ENCODE measurements at regions not wholly inside any gene's neighbourhood (a gene's known extent, or its start where the extent isn't known, plus 50 kb on each side); places are given as distances from the start of the nearest gene placed in this dataset.
"Not testable (repeated sequence)": the region's sequence is repeated elsewhere in the genome, so short reads cannot be mapped to it uniquely, and the experiment has no call there.

GRCh38 chr2:78832481-78832880 is 193.0 kb upstream of the REG3G start:
- Histone ChIP-seq H3K36me3 (ENCODE audit: control insufficient read depth in 4 of 4, insufficient read depth in 3 of 4, low read depth in 1 of 4, low read length in 3 of 4) (no peaks in the 10 kb centered on the region), H3K27ac (ENCODE audit: low read depth in 1 of 2, low read length in 2 of 2) (no peak overlapping the region), H3K9ac (ENCODE audit: low read depth in 1 of 2, low read length in 2 of 2) (no peak overlapping the region), H3K9me3 (ENCODE audit: control insufficient read depth in 4 of 4, low read length in 3 of 4) (no peaks in the 10 kb centered on the region), H3K27me3 (ENCODE audit: control insufficient read depth in 4 of 4, insufficient read depth in 4 of 4, low read length in 3 of 4) (no peaks in the 10 kb centered on the region), H3K4me1 (ENCODE audit: control insufficient read depth in 4 of 4, insufficient read depth in 4 of 4, low read length in 3 of 4) (no peaks in the 10 kb centered on the region), H3K4me3 (ENCODE audit: low read depth in 1 of 3, low read length in 3 of 3) (no peak overlapping the region)
- WGBS = 43% methylated on average over 2 of the region's 2 CpGs
- no peak for DNase-seq (ENCODE audit: low spot score)
- TF ChIP-seq CTCF (IDR thresholded peaks at IDR 0.05; ENCODE audit: low read depth, low read length, missing input control) = no peak
- no peak for TF ChIP-seq EGR1 (IDR thresholded peaks at IDR 0.05; ENCODE audit: low read depth in 2 of 2)
- TF ChIP-seq REST (IDR thresholded peaks at IDR 0.05) = no peak
- TF ChIP-seq GABPA (IDR thresholded peaks at IDR 0.05 in 1 of 2, conservative IDR thresholded peaks at IDR 0.05 in 1 of 2) = no peak
- TF ChIP-seq ATF3 (IDR thresholded peaks at IDR 0.05) = no peak
- TF ChIP-seq YY1 (IDR thresholded peaks at IDR 0.05) = no peak

- no peak for TF ChIP-seq HNF4A (conservative IDR thresholded peaks at IDR 0.05)
- no peak for TF ChIP-seq EGR1 (IDR thresholded peaks at IDR 0.05; ENCODE audit: low read depth in 2 of 2)
- no peak for TF ChIP-seq GABPA (IDR thresholded peaks at IDR 0.05 in 1 of 2, conservative IDR thresholded peaks at IDR 0.05 in 1 of 2)
- no peak for TF ChIP-seq FOXA2 (IDR thresholded peaks at IDR 0.05)
- TF ChIP-seq YY1 (IDR thresholded peaks at IDR 0.05) = no peak
- no peak for TF ChIP-seq TAF1 (conservative IDR thresholded peaks at IDR 0.05)
- TF ChIP-seq SP1 (IDR thresholded peaks at IDR 0.05) = no peak
- no peak for TF ChIP-seq CTCF (IDR thresholded peaks at IDR 0.05; ENCODE audit: low read depth, low read length, missing input control)
- no peak for TF ChIP-seq ATF3 (IDR thresholded peaks at IDR 0.05)
- H3K27ac ChIP-seq (ENCODE audit: low read depth in 1 of 2, low read length in 2 of 2) = no peak overlapping the region
- no peak overlapping the region for H3K9ac ChIP-seq (ENCODE audit: low read depth in 1 of 2, low read length in 2 of 2)
- no peaks in the 10 kb centered on the region for H3K36me3 ChIP-seq (ENCODE audit: control insufficient read depth in 4 of 4, insufficient read depth in 3 of 4, low read depth in 1 of 4, low read length in 3 of 4)
- no peak for DNase-seq (ENCODE audit: low spot score)
- WGBS = 12% methylated on average over 3 of the region's 3 CpGs
- H3K4me1 ChIP-seq (ENCODE audit: control insufficient read depth in 4 of 4, insufficient read depth in 4 of 4, low read length in 3 of 4) = no peaks in the 10 kb centered on the region
- no peaks in the 10 kb centered on the region for H3K9me3 ChIP-seq (ENCODE audit: control insufficient read depth in 4 of 4, low read length in 3 of 4)
- no peak overlapping the region for H3K4me3 ChIP-seq (ENCODE audit: low read depth in 1 of 3, low read length in 3 of 3)
- no peaks in the 10 kb centered on the region for H3K27me3 ChIP-seq (ENCODE audit: control insufficient read depth in 4 of 4, insufficient read depth in 4 of 4, low read length in 3 of 4)
Measured at GRCh38 chr2:78839259-78839658, 186.2 kb upstream of the REG3G start.

GRCh38 chr2:78840311-78840710 is 185.2 kb upstream of the REG3G start:
- H3K27me3 ChIP-seq (ENCODE audit: control insufficient read depth in 4 of 4, insufficient read depth in 4 of 4, low read length in 3 of 4); H3K9me3 ChIP-seq (ENCODE audit: control insufficient read depth in 4 of 4, low read length in 3 of 4); H3K27ac ChIP-seq (ENCODE audit: low read depth in 1 of 2, low read length in 2 of 2); H3K4me1 ChIP-seq (ENCODE audit: control insufficient read depth in 4 of 4, insufficient read depth in 4 of 4, low read length in 3 of 4); H3K9ac ChIP-seq (ENCODE audit: low read depth in 1 of 2, low read length in 2 of 2); H3K36me3 ChIP-seq (ENCODE audit: control insufficient read depth in 4 of 4, insufficient read depth in 3 of 4, low read depth in 1 of 4, low read length in 3 of 4); H3K4me3 ChIP-seq (ENCODE audit: low read depth in 1 of 3, low read length in 3 of 3); DNase-seq (ENCODE audit: low spot score): not testable (repeated sequence)
- 84% methylated on average over 10 of the region's 10 CpGs for WGBS
